Panc1 (cell line): ENCODE measurements at regions not wholly inside any gene's neighbourhood (a gene's known extent, or its start where the extent isn't known, plus 50 kb on each side); places are given as distances from the start of the nearest gene placed in this dataset.

Experiments
- ATAC-seq: fragments of 200-7000 bp; cut with Tn5 transposase; 2 replicates; pipeline ENCODE4 v1.9.1; 2020; ENCODE audit warnings: mild to moderate bottlenecking, moderate library complexity
- BruUV-seq: library from RNA; stranded (reverse); fragments of 400-500 nt; replicated peaks from 2 replicates; lab custom pipeline; 2021; lab: Mats Ljungman, UMichigan
- CTCF ChIA-PET: fragments of 300-600 bp; sonication (Branson Sonifier 250); formaldehyde crosslinking; loops from one replicate; lab custom pipeline; 2022; ENCODE audit warnings: antibody characterized with exemption; lab: Charles Lee
- POLR2A ChIA-PET: fragments of 300-600 bp; sonication (Branson Sonifier 250); formaldehyde crosslinking; loops from one replicate; lab custom pipeline; 2022; ENCODE audit warnings: antibody characterized with exemption; lab: Charles Lee
- DNase-seq: peaks from one replicate; pipeline ENCODE4 v3.0.0-alpha.2; 2010; ENCODE audit warnings: low read depth, low spot score
- H3K27ac ChIP-seq: 2 replicates; pipeline ENCODE4 v1.5.1; 2011; ENCODE audit warnings: mild to moderate bottlenecking, low read length, inconsistent platforms
- H3K27me3 ChIP-seq: fragments of 200-500 bp; sonication (Bioruptor generic); 2 replicates; pipeline ENCODE4 v1.6.0; 2014; ENCODE audit warnings: low read length, inconsistent platforms; ENCODE audit not compliant: control insufficient read depth, insufficient read depth
- H3K36me3 ChIP-seq: fragments of 200-500 bp; sonication (Bioruptor generic); 2 replicates; pipeline ENCODE4 v1.5.1; 2014; ENCODE audit warnings: inconsistent platforms, mild to moderate bottlenecking, low read length, moderate library complexity; ENCODE audit not compliant: control insufficient read depth, insufficient read depth
- H3K4me1 ChIP-seq: 2 replicates; pipeline ENCODE4 v1.5.1; 2011; ENCODE audit warnings: inconsistent platforms, mild to moderate bottlenecking, low read length, moderate library complexity; ENCODE audit not compliant: control insufficient read depth, insufficient read depth
- H3K4me3 ChIP-seq, 2 experiments: 2 replicates each; pipeline ENCODE4 v1.5.1; 2011 to 2012; ENCODE audit warnings: low read depth in 2 of 2, low read length in 2 of 2, mild to moderate bottlenecking in 2 of 2, inconsistent platforms in 1 of 2, moderate library complexity in 1 of 2
- H3K9me3 ChIP-seq: fragments of 200-500 bp; sonication (Bioruptor generic); 2 replicates; pipeline ENCODE4 v1.5.1; 2014; ENCODE audit warnings: low read depth, mild to moderate bottlenecking, inconsistent platforms, low read length, moderate library complexity; ENCODE audit not compliant: control insufficient read depth, insufficient read depth
- POLR2AphosphoS5 ChIP-seq: IDR thresholded peaks from 2 replicates; pipeline ENCODE4 v1.6.1; 2012; ENCODE audit warnings: mild to moderate bottlenecking, low read depth, low read length, moderate library complexity
- REST ChIP-seq, 2 experiments: IDR thresholded peaks; 2 replicates each; pipeline ENCODE4 v1.6.1; 2011 to 2012; ENCODE audit warnings: low read depth in 2 of 2, control low read depth in 1 of 2, low read length in 1 of 2, mild to moderate bottlenecking in 1 of 2, moderate library complexity in 1 of 2; ENCODE audit not compliant: insufficient read depth in 1 of 2
- SIN3A ChIP-seq: IDR thresholded peaks from 2 replicates; pipeline ENCODE4 v1.6.1; 2012; ENCODE audit warnings: low read depth, mild to moderate bottlenecking, low read length, moderate library complexity, borderline replicate concordance; ENCODE audit not compliant: insufficient read depth
- TCF7L2 ChIP-seq: IDR thresholded peaks from 2 replicates; pipeline ENCODE4 v1.6.1; 2011; ENCODE audit warnings: mild to moderate bottlenecking, low read depth, low read length, inconsistent platforms
- in situ Hi-C: cut with HindIII; loops from 2 replicates; pipeline ENCODE4 v1.10.0; 2016; ENCODE audit warnings: low sequenced_read_pairs, low pct_unique_long_range_greater_than_20kb
- intact Hi-C: fragments of 100-400 bp; cut with micrococcal nuclease; formaldehyde crosslinking; loops from one replicate; pipeline ENCODE4 v1.10.0; 2022; ENCODE audit not compliant: unreplicated experiment
- TF ChIP-seq, protein P1 (sequence below): fragments of 450-650 bp; IDR thresholded peaks from 2 replicates; pipeline ENCODE4 v1.5.1; 2017; ENCODE audit warnings: mild to moderate bottlenecking

- Histone ChIP-seq H3K27me3 (no peaks in the 10 kb centered on the region), H3K27ac (no peak overlapping the region), H3K9me3 (no peaks in the 10 kb centered on the region), H3K4me1 (no peaks in the 10 kb centered on the region), H3K4me3 (no peak overlapping the region), H3K36me3 (no peaks in the 10 kb centered on the region)
- TF ChIP-seq REST (IDR thresholded peaks at IDR 0.05; ENCODE audit: insufficient read depth in 1 of 2, low read depth in 2 of 2, low read length in 1 of 2) (no peak; a peak in 1 of 4 replicates), TCF7L2 (no peak), POLR2AphosphoS5 (no peak), SIN3A (no peak)
- TF ChIP-seq, protein P1, sequence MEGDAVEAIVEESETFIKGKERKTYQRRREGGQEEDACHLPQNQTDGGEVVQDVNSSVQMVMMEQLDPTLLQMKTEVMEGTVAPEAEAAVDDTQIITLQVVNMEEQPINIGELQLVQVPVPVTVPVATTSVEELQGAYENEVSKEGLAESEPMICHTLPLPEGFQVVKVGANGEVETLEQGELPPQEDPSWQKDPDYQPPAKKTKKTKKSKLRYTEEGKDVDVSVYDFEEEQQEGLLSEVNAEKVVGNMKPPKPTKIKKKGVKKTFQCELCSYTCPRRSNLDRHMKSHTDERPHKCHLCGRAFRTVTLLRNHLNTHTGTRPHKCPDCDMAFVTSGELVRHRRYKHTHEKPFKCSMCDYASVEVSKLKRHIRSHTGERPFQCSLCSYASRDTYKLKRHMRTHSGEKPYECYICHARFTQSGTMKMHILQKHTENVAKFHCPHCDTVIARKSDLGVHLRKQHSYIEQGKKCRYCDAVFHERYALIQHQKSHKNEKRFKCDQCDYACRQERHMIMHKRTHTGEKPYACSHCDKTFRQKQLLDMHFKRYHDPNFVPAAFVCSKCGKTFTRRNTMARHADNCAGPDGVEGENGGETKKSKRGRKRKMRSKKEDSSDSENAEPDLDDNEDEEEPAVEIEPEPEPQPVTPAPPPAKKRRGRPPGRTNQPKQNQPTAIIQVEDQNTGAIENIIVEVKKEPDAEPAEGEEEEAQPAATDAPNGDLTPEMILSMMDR: no peak
- BruUV-seq: no TSS peak
- ChIA-PET CTCF (no interaction called here), POLR2A (no interaction called here)
- DNase-seq: no peak
- intact Hi-C loops (no loop called here), in situ Hi-C loops (no loop called here)
- no peak for ATAC-seq
Measured at GRCh38 chr10:83954193-83954799, 185.0 kb upstream of the GHITM start.

GRCh38 chr10:83955406-83955805 lies 183.9 kb upstream of the GHITM start:
- TF ChIP-seq, protein P1: no peak
- TF ChIP-seq POLR2AphosphoS5: no peak
- no peak for TF ChIP-seq REST (IDR thresholded peaks at IDR 0.05; ENCODE audit: insufficient read depth in 1 of 2, low read depth in 2 of 2, low read length in 1 of 2)
- no peak for TF ChIP-seq SIN3A
- no peak for TF ChIP-seq TCF7L2
- Histone ChIP-seq H3K9me3 (no peaks in the 10 kb centered on the region), H3K27ac (no peak overlapping the region), H3K27me3 (no peaks in the 10 kb centered on the region), H3K36me3 (no peaks in the 10 kb centered on the region), H3K4me1 (no peaks in the 10 kb centered on the region), H3K4me3 (no peak overlapping the region)
- ChIA-PET CTCF (no interaction called here), POLR2A (no interaction called here)
- ATAC-seq (no peak), DNase-seq (no peak)
- in situ Hi-C loops (no loop called here), intact Hi-C loops (no loop called here)
- BruUV-seq: no TSS peak
